Aorta (tissue), 5 donors: ENCODE measurements at regions not wholly inside any gene's neighbourhood (a gene's known extent, or its start where the extent isn't known, plus 50 kb on each side); places are given as distances from the start of the nearest gene placed in this dataset.

Experiments used
- ATAC-seq: fragments of 200-7000 bp; cut with Tn5 transposase; one replicate; pipeline ENCODE4 v1.9.1; 2022; ENCODE audit warnings: moderate library complexity; ENCODE audit not compliant: low FRiP score
- DNase-seq, 2 donors: peaks; one replicate each; pipeline ENCODE4 v3.0.0-alpha.2; 2020
- H3K27ac ChIP-seq, 2 donors: one replicate each; pipeline ENCODE4 v1.5.1; 2013; ENCODE audit warnings: low read length in 2 of 2, mild to moderate bottlenecking in 2 of 2, moderate library complexity in 2 of 2, control low read depth in 1 of 2, inconsistent platforms in 1 of 2, low read depth in 1 of 2
- H3K27me3 ChIP-seq, 2 donors: one replicate each; pipeline ENCODE4 v1.6.1; 2013; ENCODE audit warnings: control low read depth in 1 of 2, low read length in 1 of 2, mild to moderate bottlenecking in 1 of 2, moderate library complexity in 1 of 2; ENCODE audit not compliant: insufficient read depth in 2 of 2, control insufficient read depth in 1 of 2
- H3K36me3 ChIP-seq, 2 donors: one replicate each; pipeline ENCODE4 v1.6.1; 2013; ENCODE audit warnings: control low read depth in 1 of 2, low read length in 1 of 2, mild to moderate bottlenecking in 1 of 2; ENCODE audit not compliant: insufficient read depth in 2 of 2, control insufficient read depth in 1 of 2
- H3K4me1 ChIP-seq, 2 donors: one replicate each; pipeline ENCODE4 v1.6.1; 2013; ENCODE audit warnings: low read length in 2 of 2, control low read depth in 1 of 2, mild to moderate bottlenecking in 1 of 2, moderate library complexity in 1 of 2; ENCODE audit not compliant: insufficient read depth in 2 of 2, control insufficient read depth in 1 of 2
- H3K4me3 ChIP-seq, 2 donors: one replicate each; pipeline ENCODE4 v1.5.1; 2013; ENCODE audit warnings: low read length in 2 of 2, control low read depth in 1 of 2, mild to moderate bottlenecking in 1 of 2
- H3K9me3 ChIP-seq: one replicate; pipeline ENCODE4 v1.6.1; 2013; ENCODE audit warnings: mild to moderate bottlenecking, low read length; ENCODE audit not compliant: control insufficient read depth
- WGBS, 2 donors: extraction: QIAGEN DNeasy Blood & Tissue Kit; methylation state at CpG; one replicate each; pipeline ENCODE4 v1.1.7; 2013; 5-methylcytosine and 5-hydroxymethylcytosine counted together
- intact Hi-C, 2 donors: fragments of 100-400 bp; cut with DNase I; formaldehyde crosslinking; loops; one replicate each; pipeline versions ENCODE4 v1.14.2 to v1.15.0; 2022
- donor health status: healthy with polysubstance abuse.
- donor health status: Bipolar disorder and iron deficiency.
- donor health status: DM: no; HTN: no; CAD: no.
- donor health status: DM: no; HTN: no; CAD: no.
- donor health status: DM: yes; HTN: yes; CAD: no.

GRCh38 chr19:28349604-28350003, 863.3 kb downstream of the UQCRFS1 start:
- Histone ChIP-seq H3K27ac (no peak overlapping the region), H3K4me3 (no peak overlapping the region), H3K27me3 (no peaks in the 10 kb centered on the region), H3K9me3 (no peaks in the 10 kb centered on the region), H3K4me1 (no peaks in the 10 kb centered on the region), H3K36me3 (no peaks in the 10 kb centered on the region)
- intact Hi-C loops = no loop called here
- WGBS, 2 donors = 67 to 71% methylated on average over 2 of the region's 2 CpGs
- no peak for ATAC-seq
- no peak for DNase-seq

- no peak overlapping the region for H3K4me3 ChIP-seq
- no peaks in the 10 kb centered on the region for H3K9me3 ChIP-seq
- ATAC-seq (no peak), DNase-seq (no peak)
- intact Hi-C loops = no loop called here
- WGBS, 2 donors = 42 to 53% methylated on average over 3 of the region's 3 CpGs
- H3K36me3 ChIP-seq = no peaks in the 10 kb centered on the region
- no peaks in the 10 kb centered on the region for H3K27me3 ChIP-seq
- no peaks in the 10 kb centered on the region for H3K4me1 ChIP-seq
- no peak overlapping the region for H3K27ac ChIP-seq
These were observed 867.1 kb downstream of the UQCRFS1 start for GRCh38 chr19:28345811-28346210.

- no peaks in the 10 kb centered on the region for H3K4me1 ChIP-seq
- no peaks in the 10 kb centered on the region for H3K36me3 ChIP-seq
- H3K27me3 ChIP-seq = no peaks in the 10 kb centered on the region
- DNase-seq (no peak), ATAC-seq (no peak)
- no peak overlapping the region for H3K4me3 ChIP-seq
- H3K9me3 ChIP-seq = no peaks in the 10 kb centered on the region
- 84 to 85% methylated on average over 5 of the region's 5 CpGs for WGBS, 2 donors
- no peak overlapping the region for H3K27ac ChIP-seq
- intact Hi-C loops = no loop called here
These were observed 871.1 kb downstream of the UQCRFS1 start for GRCh38 chr19:28341810-28342350.

- no peak for DNase-seq
- ATAC-seq = no peak
- no peak overlapping the region for H3K4me3 ChIP-seq
- no peaks in the 10 kb centered on the region for H3K9me3 ChIP-seq
- WGBS, 2 donors = 76 to 78% methylated on average over 4 of the region's 4 CpGs
- no peaks in the 10 kb centered on the region for H3K4me1 ChIP-seq
- intact Hi-C loops = no loop called here
- H3K27ac ChIP-seq = no peak overlapping the region
- H3K27me3 ChIP-seq = no peaks in the 10 kb centered on the region
- no peaks in the 10 kb centered on the region for H3K36me3 ChIP-seq
These were observed 878.5 kb downstream of the UQCRFS1 start for GRCh38 chr19:28334419-28334818.

GRCh38 chr19:28333909-28334308, 879.0 kb downstream of the UQCRFS1 start:
- Histone ChIP-seq H3K4me1 (no peaks in the 10 kb centered on the region), H3K27me3 (no peaks in the 10 kb centered on the region), H3K9me3 (no peaks in the 10 kb centered on the region), H3K36me3 (no peaks in the 10 kb centered on the region), H3K4me3 (no peak overlapping the region), H3K27ac (no peak overlapping the region)
- intact Hi-C loops = no loop called here
- no peak for DNase-seq
- ATAC-seq = no peak
- WGBS, 2 donors = 68 to 77% methylated on average over 5 of the region's 5 CpGs

- Histone ChIP-seq H3K9me3 (no peaks in the 10 kb centered on the region), H3K4me3 (no peak overlapping the region), H3K27ac (no peak overlapping the region), H3K27me3 (no peaks in the 10 kb centered on the region), H3K4me1 (no peaks in the 10 kb centered on the region), H3K36me3 (no peaks in the 10 kb centered on the region)
- intact Hi-C loops = no loop called here
- ATAC-seq (no peak), DNase-seq (no peak)
- 78 to 83% methylated on average over 2 of the region's 2 CpGs for WGBS, 2 donors
These were observed 880.1 kb downstream of the UQCRFS1 start for GRCh38 chr19:28332886-28333285.

- H3K36me3 ChIP-seq = no peaks in the 10 kb centered on the region
- 82 to 84% methylated on average over 3 of the region's 3 CpGs for WGBS, 2 donors
- DNase-seq (no peak), ATAC-seq (no peak)
- H3K27me3 ChIP-seq = no peaks in the 10 kb centered on the region
- intact Hi-C loops = no loop called here
- no peaks in the 10 kb centered on the region for H3K4me1 ChIP-seq
- H3K9me3 ChIP-seq = no peaks in the 10 kb centered on the region
- H3K27ac ChIP-seq = no peak overlapping the region
- no peak overlapping the region for H3K4me3 ChIP-seq
These were observed 880.6 kb downstream of the UQCRFS1 start for GRCh38 chr19:28332351-28332750.

- WGBS, 2 donors = 40 to 47% methylated on average over 7 of the region's 7 CpGs
- H3K4me1 ChIP-seq = no peaks in the 10 kb centered on the region
- intact Hi-C loops = no loop called here
- no peak overlapping the region for H3K27ac ChIP-seq
- no peaks in the 10 kb centered on the region for H3K9me3 ChIP-seq
- ATAC-seq (no peak), DNase-seq (no peak)
- H3K4me3 ChIP-seq = no peak overlapping the region
- H3K36me3 ChIP-seq = no peaks in the 10 kb centered on the region
- no peaks in the 10 kb centered on the region for H3K27me3 ChIP-seq
These were observed 881.4 kb downstream of the UQCRFS1 start for GRCh38 chr19:28331596-28331995.

GRCh38 chr19:28330831-28331230, 882.1 kb downstream of the UQCRFS1 start:
- H3K4me1 ChIP-seq = no peaks in the 10 kb centered on the region
- intact Hi-C loops = no loop called here
- H3K9me3 ChIP-seq = no peaks in the 10 kb centered on the region
- no peak overlapping the region for H3K27ac ChIP-seq
- H3K4me3 ChIP-seq = no peak overlapping the region
- no peaks in the 10 kb centered on the region for H3K27me3 ChIP-seq
- 48 to 56% methylated on average over 1 of the region's 1 CpG for whole genome bisulfite sequencing, 2 donors
- ATAC-seq (no peak), DNase-seq (no peak)
- H3K36me3 ChIP-seq = no peaks in the 10 kb centered on the region
